ENCODE measurements at regions not wholly inside any gene's neighbourhood (a gene's known extent, or its start where the extent isn't known, plus 50 kb on each side); places are given as distances from the start of the nearest gene placed in this dataset.

DNA sequence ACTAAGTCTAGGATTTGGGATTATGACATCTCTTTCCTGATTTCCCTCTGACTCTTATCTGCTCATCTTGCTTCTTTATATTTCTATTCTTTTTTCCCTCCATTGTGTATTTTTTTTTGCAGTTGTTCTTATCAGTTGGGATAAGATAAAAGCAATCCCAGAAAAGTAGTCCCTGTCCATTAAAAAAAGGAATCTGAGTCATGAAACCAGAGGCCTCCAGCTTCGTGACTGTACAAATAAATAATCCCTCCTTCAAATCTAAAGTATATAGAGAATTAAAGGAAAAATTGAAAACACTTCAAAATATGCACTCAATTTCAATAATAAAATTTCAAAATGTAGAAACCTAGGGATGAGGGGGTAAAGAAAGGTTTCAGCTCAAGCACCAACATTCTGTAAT lies 317.8 kb upstream of the NT5E start:
- TF ChIP-seq YY1 (IDR thresholded peaks at IDR 0.05; ENCODE audit: insufficient read depth, insufficient read length) (no peak), ZNF274 (IDR thresholded peaks at IDR 0.05; ENCODE audit: low read depth, low read length) (no peak)
